GM12873 (cell line): ENCODE measurements at regions not wholly inside any gene's neighbourhood (a gene's known extent, or its start where the extent isn't known, plus 50 kb on each side); places are given as distances from the start of the nearest gene placed in this dataset.

Experiments used
- TF ChIP-seq, protein P1 (sequence below): IDR thresholded peaks from 2 replicates; pipeline ENCODE4 v1.5.1; 2012; ENCODE audit warnings: low read depth, mild to moderate bottlenecking, moderate library complexity, low read length, control low read depth; ENCODE audit not compliant: insufficient read depth; ENCODE audit errors: missing control alignments

DNA sequence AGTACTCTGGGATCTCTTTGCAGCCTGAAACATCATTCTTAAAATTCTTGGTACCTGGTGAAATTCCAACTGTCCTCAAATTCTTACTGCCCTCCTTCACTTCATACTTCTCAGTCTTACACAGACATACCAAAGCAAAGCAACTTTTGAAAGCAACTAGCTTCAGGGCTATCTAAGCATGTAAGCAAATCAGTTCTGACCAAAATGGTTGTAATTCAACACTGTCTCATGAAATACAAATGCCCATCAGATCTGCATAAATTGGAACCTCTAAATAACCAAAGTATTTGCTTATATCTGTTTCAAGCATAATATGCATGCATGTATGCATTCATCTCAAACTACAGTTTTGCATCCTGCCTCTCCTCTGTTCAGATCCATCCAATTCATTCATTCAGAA lies 308.1 kb upstream of the PPARGC1A start:
- TF ChIP-seq, protein P1, sequence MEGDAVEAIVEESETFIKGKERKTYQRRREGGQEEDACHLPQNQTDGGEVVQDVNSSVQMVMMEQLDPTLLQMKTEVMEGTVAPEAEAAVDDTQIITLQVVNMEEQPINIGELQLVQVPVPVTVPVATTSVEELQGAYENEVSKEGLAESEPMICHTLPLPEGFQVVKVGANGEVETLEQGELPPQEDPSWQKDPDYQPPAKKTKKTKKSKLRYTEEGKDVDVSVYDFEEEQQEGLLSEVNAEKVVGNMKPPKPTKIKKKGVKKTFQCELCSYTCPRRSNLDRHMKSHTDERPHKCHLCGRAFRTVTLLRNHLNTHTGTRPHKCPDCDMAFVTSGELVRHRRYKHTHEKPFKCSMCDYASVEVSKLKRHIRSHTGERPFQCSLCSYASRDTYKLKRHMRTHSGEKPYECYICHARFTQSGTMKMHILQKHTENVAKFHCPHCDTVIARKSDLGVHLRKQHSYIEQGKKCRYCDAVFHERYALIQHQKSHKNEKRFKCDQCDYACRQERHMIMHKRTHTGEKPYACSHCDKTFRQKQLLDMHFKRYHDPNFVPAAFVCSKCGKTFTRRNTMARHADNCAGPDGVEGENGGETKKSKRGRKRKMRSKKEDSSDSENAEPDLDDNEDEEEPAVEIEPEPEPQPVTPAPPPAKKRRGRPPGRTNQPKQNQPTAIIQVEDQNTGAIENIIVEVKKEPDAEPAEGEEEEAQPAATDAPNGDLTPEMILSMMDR, result no peak

DNA sequence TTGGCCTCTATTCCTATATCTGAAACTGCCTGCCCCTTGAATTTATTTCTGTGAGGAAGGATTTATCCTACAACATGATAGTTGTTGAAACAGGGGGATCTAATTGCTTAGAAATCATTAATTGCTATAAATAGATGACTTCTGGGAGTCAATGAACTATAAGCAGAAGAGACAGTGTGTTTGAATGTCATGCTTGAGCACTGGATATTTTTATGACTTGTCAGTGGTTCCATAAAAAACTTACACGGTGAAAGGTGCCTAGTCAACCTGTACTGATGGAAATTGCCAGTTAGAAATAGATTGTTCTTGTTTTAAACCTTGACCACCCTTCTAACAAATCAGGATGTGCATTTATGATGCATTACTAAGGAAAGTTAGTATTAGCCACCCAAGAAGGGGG lies 306.9 kb upstream of the PPARGC1A start:
- TF ChIP-seq, protein P1, result no peak

DNA sequence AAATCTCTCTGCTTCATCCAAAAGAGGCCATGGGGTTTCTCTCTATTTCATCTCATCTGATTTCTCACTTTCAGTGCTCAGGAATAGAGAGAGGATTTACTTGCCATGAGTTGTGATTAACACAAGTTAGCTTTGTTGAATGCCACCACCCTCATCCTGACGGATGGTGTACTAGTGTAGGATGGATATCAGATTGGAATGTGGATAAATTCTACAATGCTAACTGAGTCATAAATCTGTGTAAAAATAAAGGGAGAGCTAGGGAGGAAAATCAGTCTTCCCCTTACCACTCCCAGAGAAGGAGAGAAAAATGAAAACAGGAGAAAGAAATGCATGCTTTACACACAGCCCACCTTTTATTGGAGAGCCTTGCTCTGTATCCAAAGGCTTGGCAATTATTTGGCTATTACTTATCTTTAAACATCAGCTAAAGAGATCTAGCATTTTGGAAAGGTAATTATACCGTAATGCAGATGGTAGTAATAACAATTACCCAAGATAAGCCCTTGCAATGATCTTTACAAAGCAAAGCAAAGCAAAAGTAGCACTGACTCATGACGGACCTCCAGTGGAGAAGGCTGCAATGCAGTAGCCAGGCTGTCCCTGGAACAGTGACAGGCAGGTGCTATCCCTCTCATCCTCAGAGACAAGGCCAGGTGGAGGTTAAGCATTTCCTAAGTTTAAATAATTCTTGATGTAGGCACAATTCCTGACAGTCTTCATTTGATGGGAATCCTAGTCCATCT lies 306.3 kb upstream of the PPARGC1A start:
- TF ChIP-seq, protein P1, result no peak

DNA sequence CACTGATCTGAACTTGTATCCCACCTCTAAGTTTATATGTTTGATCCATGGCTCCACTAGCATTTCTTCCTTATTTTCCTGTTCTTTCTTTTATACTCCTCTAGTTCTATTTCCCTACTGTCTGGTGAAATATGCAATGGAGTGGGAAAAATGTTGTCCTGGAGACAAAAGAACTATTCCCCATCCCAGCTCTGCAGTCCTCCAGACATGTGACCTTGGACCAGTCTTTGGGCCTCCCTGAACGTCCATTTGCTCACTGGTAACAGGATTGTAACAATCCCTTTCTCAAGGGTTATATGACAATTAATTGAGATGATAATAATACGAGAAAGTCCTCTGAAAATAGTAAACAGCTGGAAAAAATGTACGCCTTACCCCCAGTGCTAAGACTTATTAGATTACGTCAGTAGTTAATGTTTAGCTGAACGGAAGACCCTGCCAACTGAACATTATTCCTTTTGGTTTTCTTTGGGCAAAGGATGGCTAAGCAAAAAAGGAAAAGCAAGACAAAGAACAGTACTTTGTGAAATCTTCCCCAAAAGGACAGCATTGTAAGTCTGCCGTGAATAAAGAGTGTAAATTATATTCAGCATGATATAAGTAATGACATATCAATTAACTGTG lies 302.3 kb upstream of the PPARGC1A start:
- TF ChIP-seq, protein P1, result no peak

DNA sequence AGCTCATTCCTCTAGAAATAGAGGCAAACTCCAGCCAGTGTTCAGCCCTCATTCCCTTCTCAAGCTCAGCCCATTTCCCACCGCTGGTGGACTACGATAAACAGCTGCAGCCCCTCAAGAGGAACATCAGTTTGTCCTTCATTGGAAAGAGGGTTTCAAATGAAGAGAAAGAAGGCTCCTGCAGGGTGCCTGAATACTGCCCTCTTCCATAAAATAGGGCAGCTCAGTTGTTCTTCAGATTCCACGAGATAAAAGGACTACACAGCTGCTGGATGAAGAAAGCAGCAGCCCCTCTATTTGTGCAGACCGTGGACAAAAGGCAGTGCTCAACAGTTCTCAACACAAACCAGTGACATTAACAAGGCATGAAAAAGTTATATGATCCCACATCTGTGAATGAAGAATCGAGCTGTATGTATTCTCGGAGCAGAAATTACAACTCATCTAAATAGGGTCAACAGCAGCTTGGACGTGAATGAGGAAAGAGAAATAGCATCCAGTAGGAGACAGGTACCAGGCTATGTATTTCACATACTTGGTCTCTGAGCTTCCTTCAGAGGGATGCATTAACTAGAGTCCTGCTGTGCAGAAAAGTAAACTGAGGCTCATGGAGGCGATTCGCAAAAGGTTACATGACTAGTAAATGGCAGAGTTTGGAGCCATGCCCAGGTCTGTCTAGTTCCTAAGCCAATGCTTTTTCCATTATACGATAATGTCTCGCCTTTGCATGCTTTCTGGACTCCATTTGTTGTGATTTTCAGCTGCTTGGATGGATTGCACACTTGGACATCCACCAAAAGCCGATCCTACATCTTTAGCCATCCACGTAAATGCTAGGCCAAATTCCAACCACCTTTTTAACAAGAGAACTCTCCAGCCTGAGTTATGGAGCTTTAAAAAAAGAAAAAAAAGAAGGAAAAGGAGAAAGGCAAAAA lies 301.2 kb upstream of the PPARGC1A start:
- TF ChIP-seq, protein P1, result no peak

DNA sequence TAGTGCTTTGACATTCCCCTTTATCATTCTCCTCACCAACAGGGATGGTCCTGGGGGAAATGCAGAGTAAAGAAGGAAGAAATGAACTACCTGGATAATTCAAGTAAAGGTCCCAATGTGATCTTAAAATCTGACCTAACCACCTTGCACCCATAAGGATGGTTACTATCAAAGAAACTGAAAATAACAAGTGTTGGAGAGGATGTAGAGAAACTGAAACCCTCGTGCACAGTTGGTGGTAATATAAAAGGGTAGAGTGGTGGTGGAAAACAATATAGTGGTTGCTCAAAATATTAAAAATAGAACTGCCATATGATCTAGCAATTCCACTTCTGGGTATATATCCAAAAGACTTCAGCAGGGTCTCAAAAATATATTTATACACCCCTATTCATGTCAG lies 298.6 kb upstream of the PPARGC1A start:
- TF ChIP-seq, protein P1, result no peak

DNA sequence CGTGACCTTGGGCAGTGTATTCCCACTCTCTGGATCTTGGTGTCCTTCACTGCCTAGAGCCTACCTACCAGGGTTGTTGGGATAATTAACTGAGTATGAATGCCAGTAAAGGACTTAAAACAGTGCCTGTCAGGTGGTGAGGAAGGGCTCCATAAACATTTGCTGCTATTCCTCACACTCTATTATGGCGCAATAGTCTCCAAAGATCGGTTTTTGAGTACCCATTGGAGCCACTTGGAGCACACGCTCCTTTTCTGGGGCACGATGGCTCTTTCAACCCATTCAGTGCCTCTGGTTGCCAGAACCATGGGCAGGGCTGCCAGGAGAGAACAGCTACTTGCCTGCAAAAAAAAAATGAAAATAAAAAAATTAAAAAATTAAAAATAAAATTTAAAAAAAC lies 296.6 kb upstream of the PPARGC1A start:
- TF ChIP-seq, protein P1, result no peak
